ENCODE measurements at regions not wholly inside any gene's neighbourhood (a gene's known extent, or its start where the extent isn't known, plus 50 kb on each side); places are given as distances from the start of the nearest gene placed in this dataset.

DNA sequence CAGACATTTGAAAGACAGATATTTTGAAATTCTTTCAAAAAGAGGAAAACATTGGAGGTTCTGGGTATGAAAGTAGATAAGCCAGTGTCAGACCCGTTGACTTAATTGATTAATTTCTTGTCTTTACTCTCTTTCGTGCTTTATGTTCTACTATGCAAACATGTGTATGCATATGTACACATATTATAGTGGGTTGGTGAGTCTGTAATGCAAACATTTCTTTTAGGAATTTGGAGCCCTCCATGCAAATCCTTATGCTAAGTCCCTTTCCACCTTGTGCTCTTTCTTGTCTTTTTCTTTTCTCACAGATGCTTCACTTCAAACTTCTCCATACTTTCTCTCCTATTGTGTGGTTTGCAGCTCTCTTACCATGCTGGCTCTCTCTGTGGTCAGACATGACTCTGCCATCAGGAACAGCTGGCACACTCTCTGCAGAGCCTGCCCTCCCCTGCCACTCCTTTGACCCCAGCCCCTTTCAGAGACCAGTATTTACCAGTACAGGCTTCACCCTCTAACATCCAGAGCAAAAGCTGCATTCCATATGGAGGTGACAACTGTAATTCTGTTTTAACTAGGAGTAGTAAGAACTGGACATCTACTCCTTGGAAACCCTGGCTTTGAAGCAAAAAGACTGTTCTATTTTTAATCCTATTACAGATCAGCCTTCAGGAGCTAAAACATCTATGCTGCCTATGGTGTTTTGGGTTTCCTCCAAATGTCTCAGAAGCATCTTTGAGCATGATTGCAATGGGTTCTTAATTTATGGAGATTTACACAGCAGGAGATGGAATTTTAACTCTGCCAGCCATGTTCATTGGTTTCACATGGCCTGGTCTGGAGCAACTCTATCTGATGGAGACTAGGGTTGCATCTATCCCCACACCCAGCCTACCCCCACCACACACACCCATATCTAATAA, 386.9 kb upstream of the FAT3 start:
- no peaks in the 10 kb centered on the region for H4K20me1 ChIP-seq (ENCODE audit: control insufficient read depth, insufficient read depth, low read depth, low read length)
- no peak overlapping the region for H3K4me3 ChIP-seq (ENCODE audit: low read length)
- H3K36me3 ChIP-seq (ENCODE audit: control insufficient read depth, low read length): no peaks in the 10 kb centered on the region
- H3F3A ChIP-seq (ENCODE audit: control insufficient read depth, insufficient read depth): no peaks in the 10 kb centered on the region
- no peaks in the 10 kb centered on the region for H3K79me2 ChIP-seq (ENCODE audit: control insufficient read depth, low read length)
- H3K9me3 ChIP-seq (ENCODE audit: control insufficient read depth, insufficient read depth, low read length): no peaks in the 10 kb centered on the region; the same call in 1 of the 2 replicates
- no peaks in the 10 kb centered on the region for H3K9me2 ChIP-seq (replicated peaks; ENCODE audit: control insufficient read depth, low read length)
- no peak for TF ChIP-seq EZH2phosphoT487 (IDR thresholded peaks at IDR 0.05; ENCODE audit: borderline replicate concordance, low read length)
- TF ChIP-seq, protein P1, sequence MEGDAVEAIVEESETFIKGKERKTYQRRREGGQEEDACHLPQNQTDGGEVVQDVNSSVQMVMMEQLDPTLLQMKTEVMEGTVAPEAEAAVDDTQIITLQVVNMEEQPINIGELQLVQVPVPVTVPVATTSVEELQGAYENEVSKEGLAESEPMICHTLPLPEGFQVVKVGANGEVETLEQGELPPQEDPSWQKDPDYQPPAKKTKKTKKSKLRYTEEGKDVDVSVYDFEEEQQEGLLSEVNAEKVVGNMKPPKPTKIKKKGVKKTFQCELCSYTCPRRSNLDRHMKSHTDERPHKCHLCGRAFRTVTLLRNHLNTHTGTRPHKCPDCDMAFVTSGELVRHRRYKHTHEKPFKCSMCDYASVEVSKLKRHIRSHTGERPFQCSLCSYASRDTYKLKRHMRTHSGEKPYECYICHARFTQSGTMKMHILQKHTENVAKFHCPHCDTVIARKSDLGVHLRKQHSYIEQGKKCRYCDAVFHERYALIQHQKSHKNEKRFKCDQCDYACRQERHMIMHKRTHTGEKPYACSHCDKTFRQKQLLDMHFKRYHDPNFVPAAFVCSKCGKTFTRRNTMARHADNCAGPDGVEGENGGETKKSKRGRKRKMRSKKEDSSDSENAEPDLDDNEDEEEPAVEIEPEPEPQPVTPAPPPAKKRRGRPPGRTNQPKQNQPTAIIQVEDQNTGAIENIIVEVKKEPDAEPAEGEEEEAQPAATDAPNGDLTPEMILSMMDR (IDR thresholded peaks at IDR 0.05; ENCODE audit: low read depth, low read length, poor library complexity, severe bottlenecking): no peak
- H3K4me2 ChIP-seq (ENCODE audit: low read length): no peak overlapping the region
- no peaks in the 10 kb centered on the region for H3K27me3 ChIP-seq (ENCODE audit: control insufficient read depth, low read length)
- H3K27ac ChIP-seq (ENCODE audit: low read depth, low read length): no peak overlapping the region
- no peaks in the 10 kb centered on the region for H3K4me1 ChIP-seq (ENCODE audit: control insufficient read depth, low read length)

DNA sequence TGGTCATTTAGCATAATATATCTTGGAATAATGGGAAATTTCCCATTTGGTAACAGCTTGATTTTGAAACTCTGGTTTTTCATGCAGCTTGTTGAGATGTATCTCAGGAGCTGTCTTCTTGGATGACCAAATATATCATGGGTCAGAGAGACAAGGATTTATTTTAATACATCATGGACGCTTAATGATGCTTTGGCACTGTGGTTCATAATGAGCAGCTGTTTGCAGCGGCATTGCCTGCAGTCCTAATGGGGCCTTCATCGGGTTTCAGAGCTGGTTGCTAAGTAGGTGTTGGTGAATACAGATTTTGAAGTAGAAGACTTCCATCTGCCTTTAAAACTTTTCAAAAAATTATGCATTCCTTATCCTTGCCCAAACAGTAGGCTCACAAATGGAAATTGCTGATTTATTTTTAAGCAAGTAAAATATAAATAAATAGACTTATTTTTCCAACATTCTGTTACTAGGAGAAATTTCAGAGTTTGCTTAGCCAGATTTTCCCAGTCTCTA, 389.5 kb upstream of the FAT3 start:
- no peak overlapping the region for H3K4me3 ChIP-seq (ENCODE audit: low read length)
- H3K27ac ChIP-seq (ENCODE audit: low read depth, low read length): no peak overlapping the region
- H3K9me2 ChIP-seq (replicated peaks; ENCODE audit: control insufficient read depth, low read length): no peaks in the 10 kb centered on the region
- H3K4me2 ChIP-seq (ENCODE audit: low read length): no peak overlapping the region
- H4K20me1 ChIP-seq (ENCODE audit: control insufficient read depth, insufficient read depth, low read depth, low read length): no peaks in the 10 kb centered on the region
- no peak for TF ChIP-seq EZH2phosphoT487 (IDR thresholded peaks at IDR 0.05; ENCODE audit: borderline replicate concordance, low read length)
- TF ChIP-seq, protein P1 (IDR thresholded peaks at IDR 0.05; ENCODE audit: low read depth, low read length, poor library complexity, severe bottlenecking): no peak
- no peaks in the 10 kb centered on the region for H3K79me2 ChIP-seq (ENCODE audit: control insufficient read depth, low read length)
- no peaks in the 10 kb centered on the region; the same call in 1 of the 2 replicates for H3K9me3 ChIP-seq (ENCODE audit: control insufficient read depth, insufficient read depth, low read length)
- H3F3A ChIP-seq (ENCODE audit: control insufficient read depth, insufficient read depth): no peaks in the 10 kb centered on the region
- H3K4me1 ChIP-seq (ENCODE audit: control insufficient read depth, low read length): no peaks in the 10 kb centered on the region
- H3K36me3 ChIP-seq (ENCODE audit: control insufficient read depth, low read length): no peaks in the 10 kb centered on the region
- H3K27me3 ChIP-seq (ENCODE audit: control insufficient read depth, low read length): no peaks in the 10 kb centered on the region

DNA sequence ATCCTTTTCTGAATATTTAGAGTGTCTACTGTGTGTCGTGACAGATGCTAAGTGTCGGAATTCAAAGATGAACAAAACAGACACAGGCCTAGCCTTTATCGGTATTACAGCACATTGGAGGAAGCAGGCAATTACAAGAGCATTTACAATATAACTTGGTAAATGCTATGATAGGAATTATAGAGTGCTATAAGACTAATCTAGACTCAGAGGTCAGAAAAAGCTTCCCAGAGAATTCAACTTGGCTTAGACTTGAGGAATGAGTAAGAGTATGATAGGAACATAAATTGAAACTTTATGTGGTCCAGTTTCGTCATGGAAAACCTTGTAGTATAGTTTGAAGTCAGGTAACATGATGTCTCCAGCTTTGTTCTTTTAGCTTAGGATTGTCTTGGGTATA, 395.7 kb upstream of the FAT3 start:
- no peak overlapping the region for H3K4me3 ChIP-seq (ENCODE audit: low read length)
- no peaks in the 10 kb centered on the region for H3K9me2 ChIP-seq (replicated peaks; ENCODE audit: control insufficient read depth, low read length)
- no peaks in the 10 kb centered on the region for H4K20me1 ChIP-seq (ENCODE audit: control insufficient read depth, insufficient read depth, low read depth, low read length)
- TF ChIP-seq, protein P1 (IDR thresholded peaks at IDR 0.05; ENCODE audit: low read depth, low read length, poor library complexity, severe bottlenecking): no peak
- no peak for TF ChIP-seq EZH2phosphoT487 (IDR thresholded peaks at IDR 0.05; ENCODE audit: borderline replicate concordance, low read length)
- H3K27me3 ChIP-seq (ENCODE audit: control insufficient read depth, low read length): no peaks in the 10 kb centered on the region
- H3K4me1 ChIP-seq (ENCODE audit: control insufficient read depth, low read length): no peaks in the 10 kb centered on the region
- no peak overlapping the region for H3K27ac ChIP-seq (ENCODE audit: low read depth, low read length)
- no peaks in the 10 kb centered on the region for H3K36me3 ChIP-seq (ENCODE audit: control insufficient read depth, low read length)
- H3K4me2 ChIP-seq (ENCODE audit: low read length): no peak overlapping the region
- no peaks in the 10 kb centered on the region for H3F3A ChIP-seq (ENCODE audit: control insufficient read depth, insufficient read depth)
- no peaks in the 10 kb centered on the region for H3K79me2 ChIP-seq (ENCODE audit: control insufficient read depth, low read length)
- no peaks in the 10 kb centered on the region for H3K9me3 ChIP-seq (ENCODE audit: control insufficient read depth, insufficient read depth, low read length)

Measured in DOHH2 (cell line).